NCI-H1694 (cell line): ENCODE measurements at regions not wholly inside any gene's neighbourhood (a gene's known extent, or its start where the extent isn't known, plus 50 kb on each side); places are given as distances from the start of the nearest gene placed in this dataset.
"Not testable (repeated sequence)": the region's sequence is repeated elsewhere in the genome, so short reads cannot be mapped to it uniquely, and the experiment has no call there.

Experiments
- DNase-seq: peaks from one replicate; lab custom pipeline; 2025; lab: John Stamatoyannopoulos, UW

- no peak for DNase-seq
These were observed 392.1 kb upstream of the SALL1 start for GRCh38 chr16:51542981-51543815.

- DNase-seq: no peak
These were observed 389.2 kb upstream of the SALL1 start for GRCh38 chr16:51540259-51540658.

GRCh38 chr16:51538707-51539498 is 387.8 kb upstream of the SALL1 start:
- no peak for DNase-seq

- no peak for DNase-seq
These were observed 384.5 kb upstream of the SALL1 start for GRCh38 chr16:51535591-51535990.

GRCh38 chr16:51532551-51532950 is 381.5 kb upstream of the SALL1 start:
- no peak for DNase-seq

GRCh38 chr16:51531271-51531670 is 380.2 kb upstream of the SALL1 start:
- no peak for DNase-seq

GRCh38 chr16:51527349-51527748 is 376.3 kb upstream of the SALL1 start:
- DNase-seq: no peak

GRCh38 chr16:51526621-51527020 is 375.6 kb upstream of the SALL1 start:
- DNase-seq: no peak

- peak; percentile 27 for DNase-seq
These were observed 373.7 kb upstream of the SALL1 start for GRCh38 chr16:51524555-51525373.

GRCh38 chr16:51524070-51524469 is 373.0 kb upstream of the SALL1 start:
- no peak for DNase-seq

GRCh38 chr16:51523400-51523799 is 372.3 kb upstream of the SALL1 start:
- DNase-seq: no peak

- no peak for DNase-seq
These were observed 371.8 kb upstream of the SALL1 start for GRCh38 chr16:51522902-51523301.

- DNase-seq: not testable (repeated sequence)
These were observed 365.9 kb upstream of the SALL1 start for GRCh38 chr16:51516960-51517359.

- no peak for DNase-seq
These were observed 359.3 kb upstream of the SALL1 start for GRCh38 chr16:51510416-51510815.

GRCh38 chr16:51509336-51509735 is 358.3 kb upstream of the SALL1 start:
- DNase-seq: no peak

GRCh38 chr16:51508490-51509212 is 357.6 kb upstream of the SALL1 start:
- no peak for DNase-seq

GRCh38 chr16:51507286-51507685 is 356.2 kb upstream of the SALL1 start:
- no peak for DNase-seq

- DNase-seq: no peak
These were observed 349.2 kb upstream of the SALL1 start for GRCh38 chr16:51500306-51500705.

GRCh38 chr16:51497541-51498211 is 346.6 kb upstream of the SALL1 start:
- no peak for DNase-seq

- DNase-seq: no peak
These were observed 339.8 kb upstream of the SALL1 start for GRCh38 chr16:51490866-51491265.

- DNase-seq: no peak
These were observed 336.8 kb upstream of the SALL1 start for GRCh38 chr16:51487880-51488279.
